Aorta (tissue), 5 donors: ENCODE measurements at regions not wholly inside any gene's neighbourhood (a gene's known extent, or its start where the extent isn't known, plus 50 kb on each side); places are given as distances from the start of the nearest gene placed in this dataset.
A peak's percentile ranks its signal among the peaks of the same experiment; 100 is the strongest.
"Not testable (repeated sequence)": the region's sequence is repeated elsewhere in the genome, so short reads cannot be mapped to it uniquely, and the experiment has no call there.

Experiments used
- ATAC-seq: fragments of 200-7000 bp; cut with Tn5 transposase; one replicate; pipeline ENCODE4 v1.9.1; 2022; ENCODE audit warnings: moderate library complexity; ENCODE audit not compliant: low FRiP score
- DNase-seq, 2 donors: peaks; one replicate each; pipeline ENCODE4 v3.0.0-alpha.2; 2020
- H3K27ac ChIP-seq, 2 donors: one replicate each; pipeline ENCODE4 v1.5.1; 2013; ENCODE audit warnings: low read length in 2 of 2, mild to moderate bottlenecking in 2 of 2, moderate library complexity in 2 of 2, control low read depth in 1 of 2, inconsistent platforms in 1 of 2, low read depth in 1 of 2
- H3K27me3 ChIP-seq, 2 donors: one replicate each; pipeline ENCODE4 v1.6.1; 2013; ENCODE audit warnings: control low read depth in 1 of 2, low read length in 1 of 2, mild to moderate bottlenecking in 1 of 2, moderate library complexity in 1 of 2; ENCODE audit not compliant: insufficient read depth in 2 of 2, control insufficient read depth in 1 of 2
- H3K36me3 ChIP-seq, 2 donors: one replicate each; pipeline ENCODE4 v1.6.1; 2013; ENCODE audit warnings: control low read depth in 1 of 2, low read length in 1 of 2, mild to moderate bottlenecking in 1 of 2; ENCODE audit not compliant: insufficient read depth in 2 of 2, control insufficient read depth in 1 of 2
- H3K4me1 ChIP-seq, 2 donors: one replicate each; pipeline ENCODE4 v1.6.1; 2013; ENCODE audit warnings: low read length in 2 of 2, control low read depth in 1 of 2, mild to moderate bottlenecking in 1 of 2, moderate library complexity in 1 of 2; ENCODE audit not compliant: insufficient read depth in 2 of 2, control insufficient read depth in 1 of 2
- H3K4me3 ChIP-seq, 2 donors: one replicate each; pipeline ENCODE4 v1.5.1; 2013; ENCODE audit warnings: low read length in 2 of 2, control low read depth in 1 of 2, mild to moderate bottlenecking in 1 of 2
- H3K9me3 ChIP-seq: one replicate; pipeline ENCODE4 v1.6.1; 2013; ENCODE audit warnings: mild to moderate bottlenecking, low read length; ENCODE audit not compliant: control insufficient read depth
- WGBS, 2 donors: extraction: QIAGEN DNeasy Blood & Tissue Kit; methylation state at CpG; one replicate each; pipeline ENCODE4 v1.1.7; 2013; 5-methylcytosine and 5-hydroxymethylcytosine counted together
- intact Hi-C, 2 donors: fragments of 100-400 bp; cut with DNase I; formaldehyde crosslinking; loops; one replicate each; pipeline versions ENCODE4 v1.14.2 to v1.15.0; 2022
- donor health status: healthy with polysubstance abuse.
- donor health status: Bipolar disorder and iron deficiency.
- donor health status: DM: no; HTN: no; CAD: no.
- donor health status: DM: no; HTN: no; CAD: no.
- donor health status: DM: yes; HTN: yes; CAD: no.

GRCh38 chr22:25390297-25391240 lies 171.1 kb downstream of the CRYBB2 start:
- no peak overlapping the region for H3K4me3 ChIP-seq
- no peaks in the 10 kb centered on the region for H3K27me3 ChIP-seq
- WGBS, 2 donors: 67 to 73% methylated on average over 19 to 20 of the region's 20 CpGs
- no peak for DNase-seq
- H3K4me1 ChIP-seq: no peaks in the 10 kb centered on the region
- no peaks in the 10 kb centered on the region for H3K9me3 ChIP-seq
- intact Hi-C loops: no loop called here
- H3K36me3 ChIP-seq: no peaks in the 10 kb centered on the region
- no peak overlapping the region for H3K27ac ChIP-seq
- ATAC-seq: no peak

- H3K4me1 ChIP-seq: no peaks in the 10 kb centered on the region
- no peak overlapping the region for H3K27ac ChIP-seq
- intact Hi-C loops: no loop called here
- no peaks in the 10 kb centered on the region for H3K9me3 ChIP-seq
- no peak for DNase-seq
- no peak overlapping the region for H3K4me3 ChIP-seq
- no peak for ATAC-seq
- no peaks in the 10 kb centered on the region for H3K27me3 ChIP-seq
- H3K36me3 ChIP-seq: no peaks in the 10 kb centered on the region
- WGBS, 2 donors: 91 to 95% methylated on average over 8 of the region's 8 CpGs
These were observed 171.9 kb upstream of the GRK3 start for GRCh38 chr22:25392584-25392983.

GRCh38 chr22:25393121-25393805 lies 171.2 kb upstream of the GRK3 start:
- DNase-seq (no peak), ATAC-seq (no peak)
- intact Hi-C loops: no loop called here
- H3K36me3 ChIP-seq: no peaks in the 10 kb centered on the region
- no peak overlapping the region for H3K27ac ChIP-seq
- H3K27me3 ChIP-seq: no peaks in the 10 kb centered on the region
- no peaks in the 10 kb centered on the region for H3K4me1 ChIP-seq
- H3K4me3 ChIP-seq: no peak overlapping the region
- no peaks in the 10 kb centered on the region for H3K9me3 ChIP-seq
- WGBS, 2 donors: 90 to 95% methylated on average over 15 of the region's 15 CpGs

- intact Hi-C loops: no loop called here
- WGBS, 2 donors: 85 to 87% methylated on average over 8 of the region's 8 CpGs
- Histone ChIP-seq H3K4me1 (no peaks in the 10 kb centered on the region), H3K36me3 (no peaks in the 10 kb centered on the region), H3K9me3 (no peaks in the 10 kb centered on the region), H3K27ac (no peak overlapping the region), H3K27me3 (no peaks in the 10 kb centered on the region), H3K4me3 (no peak overlapping the region)
- no peak for ATAC-seq
- no peak for DNase-seq
These were observed 169.0 kb upstream of the GRK3 start for GRCh38 chr22:25395468-25395867.

GRCh38 chr22:25395915-25396314 lies 168.6 kb upstream of the GRK3 start:
- H3K27me3 ChIP-seq: no peaks in the 10 kb centered on the region
- WGBS, 2 donors: 93 to 96% methylated on average over 3 of the region's 3 CpGs
- no peaks in the 10 kb centered on the region for H3K9me3 ChIP-seq
- DNase-seq (no peak), ATAC-seq (no peak)
- no peaks in the 10 kb centered on the region for H3K4me1 ChIP-seq
- H3K27ac ChIP-seq: no peak overlapping the region
- no peak overlapping the region for H3K4me3 ChIP-seq
- intact Hi-C loops: no loop called here
- H3K36me3 ChIP-seq: no peaks in the 10 kb centered on the region

- no peak for ATAC-seq
- WGBS, 2 donors: 91 to 92% methylated on average over 10 of the region's 10 CpGs
These were observed 167.8 kb upstream of the GRK3 start for GRCh38 chr22:25396615-25397200.

GRCh38 chr22:25397616-25398015 lies 166.9 kb upstream of the GRK3 start:
- no peaks in the 10 kb centered on the region for H3K27me3 ChIP-seq
- no peaks in the 10 kb centered on the region for H3K9me3 ChIP-seq
- 70 to 72% methylated on average over 3 of the region's 3 CpGs for WGBS, 2 donors
- H3K27ac ChIP-seq: no peak overlapping the region
- no peak for ATAC-seq
- intact Hi-C loops: no loop called here
- no peak overlapping the region for H3K4me3 ChIP-seq
- no peak for DNase-seq
- no peaks in the 10 kb centered on the region for H3K36me3 ChIP-seq
- no peaks in the 10 kb centered on the region for H3K4me1 ChIP-seq

More at GRCh38 chr22:25396615-25397200, 167.8 kb upstream of the GRK3 start:
- H3K27me3 ChIP-seq: no peaks in the 10 kb centered on the region
- H3K27ac ChIP-seq: no peak overlapping the region
- no peak overlapping the region for H3K4me3 ChIP-seq
- H3K4me1 ChIP-seq: no peaks in the 10 kb centered on the region
- intact Hi-C loops: no loop called here
- no peaks in the 10 kb centered on the region for H3K9me3 ChIP-seq
- no peak for DNase-seq
- no peaks in the 10 kb centered on the region for H3K36me3 ChIP-seq

GRCh38 chr22:25398591-25399062 lies 165.8 kb upstream of the GRK3 start:
- WGBS, 2 donors: 95 to 97% methylated on average over 6 of the region's 6 CpGs
- DNase-seq: peak in 1 of 2 donors; percentile 25
- H3K27me3 ChIP-seq, H3K27ac ChIP-seq, ATAC-seq, intact Hi-C loops, H3K9me3 ChIP-seq, H3K36me3 ChIP-seq, H3K4me3 ChIP-seq, H3K4me1 ChIP-seq: not testable (repeated sequence)
